SU-DHL-6 (cell line): ENCODE measurements at regions not wholly inside any gene's neighbourhood (a gene's known extent, or its start where the extent isn't known, plus 50 kb on each side); places are given as distances from the start of the nearest gene placed in this dataset.

Experiments used
- H2AFZ ChIP-seq: fragments of 200-600 bp; sonication (generic); 2 replicates; pipeline ENCODE4 v1.6.1; 2014; ENCODE audit warnings: low read depth, mild to moderate bottlenecking, moderate library complexity, mixed read lengths, antibody characterized with exemption, low read length; ENCODE audit not compliant: severe bottlenecking
- H3F3A ChIP-seq: fragments of 200-600 bp; shearing (Covaris generic); 2 replicates; pipeline ENCODE4 v1.6.0; 2016; ENCODE audit warnings: antibody characterized with exemption, mild to moderate bottlenecking; ENCODE audit not compliant: insufficient read depth
- H3K27ac ChIP-seq: fragments of 200-600 bp; sonication (generic); 2 replicates; pipeline ENCODE4 v1.5.1; 2016; ENCODE audit warnings: low read depth, mild to moderate bottlenecking, low read length, moderate library complexity, mixed read lengths
- H3K27me3 ChIP-seq: fragments of 200-600 bp; sonication (generic), shearing (Covaris generic); 2 replicates; pipeline ENCODE4 v1.6.0; 2014; ENCODE audit warnings: mild to moderate bottlenecking, low read length
- H3K36me3 ChIP-seq: fragments of 200-600 bp; sonication (generic); 2 replicates; pipeline ENCODE4 v1.6.1; 2014; ENCODE audit warnings: mild to moderate bottlenecking, low read length, mixed read lengths
- H3K4me2 ChIP-seq: fragments of 300-600, 200-600 bp; shearing (Covaris generic), sonication (generic); 2 replicates; pipeline ENCODE4 v1.6.0; 2014; ENCODE audit warnings: low read length, low read depth, mild to moderate bottlenecking; ENCODE audit not compliant: poor library complexity, severe bottlenecking
- H3K4me3 ChIP-seq: fragments of 200-600 bp; sonication (generic); 2 replicates; pipeline ENCODE4 v1.5.1; 2014; ENCODE audit warnings: antibody characterized with exemption, low read length, mild to moderate bottlenecking, mixed read lengths; ENCODE audit not compliant: insufficient read depth, poor library complexity, severe bottlenecking
- H3K79me2 ChIP-seq: fragments of 200-600 bp; sonication (generic); 2 replicates; pipeline ENCODE4 v1.6.1; 2014; ENCODE audit warnings: mild to moderate bottlenecking, low read length, moderate library complexity; ENCODE audit not compliant: insufficient read depth
- H3K9ac ChIP-seq: fragments of 200-600 bp; sonication (generic); 2 replicates; pipeline ENCODE4 v1.7.0; 2014; ENCODE audit warnings: mild to moderate bottlenecking, low read length
- H3K9me2 ChIP-seq: fragments of 200-600 bp; sonication (generic); replicated peaks from 2 replicates; pipeline ENCODE4 v1.6.1; 2014; ENCODE audit warnings: low read length; ENCODE audit not compliant: insufficient read depth
- H3K9me3 ChIP-seq: fragments of 200-600 bp; sonication (generic); 2 replicates; pipeline ENCODE4 v1.6.1; 2014; ENCODE audit warnings: low read length, mixed read lengths; ENCODE audit not compliant: insufficient read depth
- H4K20me1 ChIP-seq: fragments of 200-600 bp; sonication (generic); 2 replicates; pipeline ENCODE4 v1.6.1; 2014; ENCODE audit warnings: low read depth, mild to moderate bottlenecking, antibody characterized with exemption, low read length, moderate library complexity, mixed read lengths
- CTCF ChIP-seq: fragments of 200-600 bp; sonication (generic); IDR thresholded peaks from one replicate; pipeline ENCODE4 v1.5.1; 2017; ENCODE audit warnings: antibody characterized with exemption, mild to moderate bottlenecking, low read length, moderate library complexity; ENCODE audit not compliant: insufficient read depth, poor library complexity, severe bottlenecking
- EZH2phosphoT487 ChIP-seq: fragments of 200-600 bp; sonication (generic), shearing (Covaris generic); conservative IDR thresholded peaks from 2 replicates; pipeline ENCODE4 v1.6.1; 2018; ENCODE audit warnings: mild to moderate bottlenecking, antibody characterized with exemption, low read length, moderate library complexity, mixed read lengths

GRCh38 chr1:213391445-213391844 lies 340.4 kb downstream of the RPS6KC1 start:
- Histone ChIP-seq H3K27me3 (no peaks in the 10 kb centered on the region), H3K9ac (no peak overlapping the region), H3K4me3 (no peak overlapping the region), H3F3A (no peaks in the 10 kb centered on the region), H3K36me3 (no peaks in the 10 kb centered on the region), H3K27ac (no peak overlapping the region), H2AFZ (no peak overlapping the region), H3K9me2 (no peaks in the 10 kb centered on the region), H4K20me1 (no peaks in the 10 kb centered on the region), H3K9me3 (no peaks in the 10 kb centered on the region), H3K4me2 (no peak overlapping the region), H3K79me2 (no peaks in the 10 kb centered on the region)
- no peak for TF ChIP-seq CTCF
- TF ChIP-seq EZH2phosphoT487 = no peak

GRCh38 chr1:213393860-213394259 lies 342.8 kb downstream of the RPS6KC1 start:
- TF ChIP-seq EZH2phosphoT487 = no peak
- no peak for TF ChIP-seq CTCF
- H3K4me2 ChIP-seq = no peak overlapping the region
- no peaks in the 10 kb centered on the region for H3K9me2 ChIP-seq
- H3K9me3 ChIP-seq = no peaks in the 10 kb centered on the region
- H3K4me3 ChIP-seq = no peak overlapping the region
- H3K27ac ChIP-seq = no peak overlapping the region
- H3F3A ChIP-seq = no peaks in the 10 kb centered on the region
- H2AFZ ChIP-seq = no peak overlapping the region
- H3K9ac ChIP-seq = no peak overlapping the region
- no peaks in the 10 kb centered on the region for H3K79me2 ChIP-seq
- H3K36me3 ChIP-seq = no peaks in the 10 kb centered on the region
- no peaks in the 10 kb centered on the region for H3K27me3 ChIP-seq
- H4K20me1 ChIP-seq = no peaks in the 10 kb centered on the region

- Histone ChIP-seq H3K27ac (no peak overlapping the region), H3K36me3 (no peaks in the 10 kb centered on the region), H2AFZ (no peak overlapping the region), H4K20me1 (no peaks in the 10 kb centered on the region), H3K79me2 (no peaks in the 10 kb centered on the region), H3K4me2 (no peak overlapping the region), H3K9ac (no peak overlapping the region), H3K9me2 (no peaks in the 10 kb centered on the region), H3K4me3 (no peak overlapping the region), H3K27me3 (no peaks in the 10 kb centered on the region), H3K9me3 (no peaks in the 10 kb centered on the region), H3F3A (no peaks in the 10 kb centered on the region)
- TF ChIP-seq EZH2phosphoT487 = no peak
- TF ChIP-seq CTCF = no peak
These were observed 343.8 kb downstream of the RPS6KC1 start for GRCh38 chr1:213394837-213395236.

GRCh38 chr1:213397638-213398037 lies 346.6 kb downstream of the RPS6KC1 start:
- no peaks in the 10 kb centered on the region for H3F3A ChIP-seq
- H3K4me2 ChIP-seq = no peak overlapping the region
- H3K27ac ChIP-seq = no peak overlapping the region
- H3K9me2 ChIP-seq = no peaks in the 10 kb centered on the region
- no peak overlapping the region for H2AFZ ChIP-seq
- no peak overlapping the region for H3K4me3 ChIP-seq
- H3K9ac ChIP-seq = no peak overlapping the region
- no peaks in the 10 kb centered on the region for H3K27me3 ChIP-seq
- TF ChIP-seq CTCF (no peak), EZH2phosphoT487 (no peak)
- H4K20me1 ChIP-seq = no peaks in the 10 kb centered on the region
- H3K9me3 ChIP-seq = no peaks in the 10 kb centered on the region
- H3K36me3 ChIP-seq = no peaks in the 10 kb centered on the region
- no peaks in the 10 kb centered on the region for H3K79me2 ChIP-seq
